D341Med (cell line): ENCODE measurements at regions not wholly inside any gene's neighbourhood (a gene's known extent, or its start where the extent isn't known, plus 50 kb on each side); places are given as distances from the start of the nearest gene placed in this dataset.

Experiments used
- DNase-seq: peaks from one replicate; pipeline ENCODE4 v3.0.0; 2012; ENCODE audit warnings: low spot score

DNA sequence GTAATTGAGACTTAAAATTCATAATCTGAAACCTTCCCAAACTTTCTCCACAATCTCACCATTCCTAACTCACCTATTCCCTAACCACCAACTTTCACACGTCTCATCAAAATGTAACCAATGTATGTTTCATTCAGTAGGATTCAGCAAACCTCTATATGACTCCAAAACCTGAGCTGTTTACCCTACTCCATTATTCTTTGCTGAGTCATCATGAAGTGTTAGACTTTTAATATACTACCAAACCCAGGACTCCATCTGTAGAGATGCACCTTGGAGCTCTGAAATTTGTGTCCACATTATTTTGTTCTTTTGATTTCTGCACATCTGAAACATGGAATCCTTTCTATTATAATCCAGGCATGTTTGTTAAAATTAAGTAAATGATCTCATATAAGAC is 727.0 kb upstream of the PIK3C3 start:
- no peak for DNase-seq

DNA sequence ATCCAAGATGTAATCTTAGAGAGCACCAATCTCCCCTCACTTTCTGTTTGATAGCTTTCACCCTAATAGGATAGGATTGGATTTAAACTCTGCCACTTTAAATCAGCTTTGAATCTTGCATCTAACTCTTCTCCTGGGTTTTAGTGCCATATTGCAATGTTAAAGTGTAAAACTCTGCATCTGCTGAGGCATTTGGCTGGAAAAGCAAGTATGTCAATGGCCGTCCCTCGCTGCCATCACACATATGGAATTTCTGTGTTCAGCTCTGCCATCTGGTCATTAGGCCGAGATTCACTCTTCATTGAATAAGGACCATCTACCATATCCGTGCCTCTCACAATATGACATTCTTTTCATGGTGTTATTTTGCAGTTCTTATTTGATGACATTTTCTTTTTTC is 728.1 kb upstream of the PIK3C3 start:
- DNase-seq: no peak

DNA sequence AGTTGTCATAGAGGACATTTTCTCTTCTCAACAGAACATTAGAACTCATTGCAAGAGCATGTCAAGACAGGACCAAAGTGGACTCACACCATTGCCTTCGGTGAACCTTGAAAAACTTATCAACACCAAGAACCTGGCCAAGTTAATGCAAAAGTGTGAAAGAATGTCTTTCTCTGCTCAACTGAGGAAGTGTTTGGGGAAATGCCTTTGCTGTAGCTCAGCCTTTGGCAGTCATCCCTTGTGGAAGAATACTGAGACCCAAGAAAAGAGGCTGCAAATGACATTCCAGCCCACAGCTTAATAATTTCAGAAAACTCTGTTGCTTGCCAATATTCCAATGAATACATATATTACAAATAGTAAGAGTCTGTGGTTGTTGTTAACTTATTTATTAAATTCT is 728.8 kb upstream of the PIK3C3 start:
- no peak for DNase-seq

DNA sequence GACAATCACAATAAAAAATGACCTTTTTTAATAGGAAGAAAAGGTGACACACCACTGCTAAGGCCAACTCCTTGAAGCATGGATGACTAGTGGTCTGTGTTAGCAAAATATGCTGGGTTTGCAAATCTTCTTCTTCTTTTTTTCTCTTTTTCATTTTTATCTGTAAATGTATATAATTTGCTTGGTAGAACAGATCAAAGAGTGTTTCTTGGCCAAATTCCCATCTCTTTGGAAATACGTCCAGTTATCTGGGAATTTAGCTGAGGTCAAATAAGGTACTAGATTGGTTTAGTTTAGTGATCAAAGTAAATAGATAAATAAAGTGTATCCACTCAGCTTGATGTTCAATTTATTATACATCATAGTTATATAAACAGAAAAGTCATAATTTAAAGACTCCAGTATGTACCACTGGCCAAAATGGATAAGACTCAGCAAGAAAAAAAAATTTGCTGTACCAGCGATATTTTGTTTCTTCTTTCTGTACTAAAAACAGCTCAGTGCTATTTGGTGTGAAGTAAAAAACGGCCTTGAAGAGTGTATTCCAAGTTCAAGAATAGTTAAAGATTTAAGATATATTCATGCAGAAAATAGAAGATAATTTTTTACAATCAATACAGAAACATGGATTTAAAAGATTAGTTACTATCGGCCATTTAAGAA is 738.6 kb upstream of the PIK3C3 start:
- no peak for DNase-seq

DNA sequence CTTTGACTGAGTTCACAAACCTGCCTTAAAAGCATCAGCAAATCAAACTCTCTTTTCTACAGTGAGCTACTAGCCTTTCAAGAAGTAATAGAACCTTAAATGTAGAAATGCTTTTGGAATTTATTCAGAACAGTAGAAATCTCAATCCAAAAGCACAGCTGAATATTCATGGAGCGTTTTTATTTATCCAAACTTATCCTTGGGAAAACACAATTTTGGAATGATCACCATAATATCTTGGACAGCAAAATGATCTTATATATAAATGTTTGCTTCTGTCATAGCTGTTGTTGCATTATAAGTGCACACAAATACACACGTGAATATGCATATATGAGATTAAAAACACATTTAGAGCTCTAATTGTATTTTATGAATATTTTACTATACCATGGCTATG is 747.3 kb upstream of the PIK3C3 start:
- DNase-seq: no peak

DNA sequence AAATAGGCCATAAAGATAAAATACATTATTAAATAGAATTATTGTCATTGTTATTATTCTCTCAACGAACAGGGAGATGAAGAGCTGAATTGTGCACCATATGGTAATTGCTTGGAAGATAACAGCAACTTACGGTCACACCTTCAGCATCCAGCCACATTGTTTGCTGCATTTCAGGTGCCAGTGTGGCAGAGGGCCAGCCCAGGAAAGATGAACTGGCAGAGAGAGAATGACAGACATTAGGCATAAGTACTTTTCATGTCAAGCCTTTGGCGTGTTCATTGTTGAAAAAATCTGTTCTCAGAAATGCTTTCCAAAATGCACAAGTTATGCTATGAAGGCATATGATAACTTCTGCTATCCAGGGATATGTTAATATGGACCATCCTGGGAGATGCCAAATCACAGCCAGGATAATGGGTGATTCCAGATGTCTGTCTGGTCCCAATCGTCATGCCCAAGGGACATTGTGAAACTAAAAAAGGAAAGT is 748.6 kb upstream of the PIK3C3 start:
- no peak for DNase-seq

DNA sequence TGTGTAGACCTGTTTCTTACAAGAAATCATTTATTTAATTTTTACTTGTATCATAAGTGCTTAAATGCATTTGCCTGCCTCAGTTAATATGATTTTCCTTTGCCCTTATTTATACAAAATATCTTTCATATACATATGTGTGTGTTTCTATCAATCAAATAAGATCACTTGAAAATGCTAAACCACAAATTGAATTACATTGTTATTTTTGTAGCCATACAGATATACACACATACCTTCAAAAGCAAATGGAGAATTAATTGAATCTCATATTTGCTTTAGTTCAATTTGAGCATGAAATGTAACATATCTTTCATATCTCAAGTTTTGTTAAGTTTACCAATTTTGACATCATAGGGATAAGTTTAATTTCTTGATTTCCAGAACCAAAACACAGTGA is 755.8 kb upstream of the PIK3C3 start:
- DNase-seq: no peak

DNA sequence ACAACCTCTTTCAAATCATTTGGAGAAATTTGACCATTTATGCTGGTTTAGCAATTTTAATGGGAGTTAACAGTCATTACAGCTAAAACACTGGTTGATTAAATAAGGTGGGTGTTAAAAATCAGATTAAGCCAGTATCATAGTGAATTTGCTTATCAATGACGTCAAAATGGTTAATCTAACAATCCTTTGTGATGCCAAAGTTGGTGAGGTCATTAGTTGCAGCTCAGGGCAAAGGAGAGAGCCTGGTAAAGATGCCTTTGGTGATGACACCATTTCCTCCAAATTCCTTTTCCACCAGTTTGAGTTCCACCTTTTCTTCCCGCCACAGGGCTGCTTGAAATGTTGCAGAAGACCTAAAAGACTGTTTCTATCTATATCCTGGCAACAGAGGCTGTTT is 757.1 kb upstream of the PIK3C3 start:
- no peak for DNase-seq

DNA sequence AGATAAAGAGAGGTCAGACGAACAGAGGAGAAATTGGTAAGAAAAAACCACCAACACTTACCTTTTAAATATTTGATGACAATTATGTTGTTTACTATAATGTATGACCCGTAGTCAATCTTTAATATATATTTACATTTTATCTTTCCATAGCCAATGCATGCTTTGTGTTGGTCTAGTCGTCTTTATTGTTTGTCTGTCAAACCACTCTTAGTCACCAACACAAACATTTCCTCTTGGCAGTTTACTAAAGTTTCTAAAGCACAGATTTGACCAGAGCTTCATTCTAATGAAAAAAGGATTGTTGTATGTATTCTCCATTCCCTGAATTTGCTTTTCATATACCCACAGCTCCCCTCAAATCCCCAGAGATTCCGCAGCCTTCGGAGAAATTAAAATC is 784.7 kb upstream of the PIK3C3 start:
- DNase-seq: no peak

DNA sequence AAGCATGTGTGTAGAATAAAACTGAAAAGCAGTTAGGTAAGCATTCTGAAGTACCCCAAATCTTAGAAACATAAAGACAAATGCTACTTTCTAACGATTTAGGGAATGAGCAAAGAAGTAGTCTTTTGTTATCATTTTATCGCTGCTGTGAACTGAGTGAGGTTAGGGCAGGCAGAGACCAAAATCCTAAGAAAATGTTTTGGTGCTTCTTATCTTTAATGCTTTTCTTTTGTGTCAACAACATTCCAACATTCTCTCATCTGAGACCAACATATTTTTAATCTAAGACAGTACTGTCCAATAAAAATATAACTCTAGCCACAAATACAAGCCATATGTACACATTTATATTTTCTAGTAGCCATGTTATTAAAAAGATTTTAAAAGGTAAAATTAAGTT is 789.4 kb upstream of the PIK3C3 start:
- DNase-seq: no peak

DNA sequence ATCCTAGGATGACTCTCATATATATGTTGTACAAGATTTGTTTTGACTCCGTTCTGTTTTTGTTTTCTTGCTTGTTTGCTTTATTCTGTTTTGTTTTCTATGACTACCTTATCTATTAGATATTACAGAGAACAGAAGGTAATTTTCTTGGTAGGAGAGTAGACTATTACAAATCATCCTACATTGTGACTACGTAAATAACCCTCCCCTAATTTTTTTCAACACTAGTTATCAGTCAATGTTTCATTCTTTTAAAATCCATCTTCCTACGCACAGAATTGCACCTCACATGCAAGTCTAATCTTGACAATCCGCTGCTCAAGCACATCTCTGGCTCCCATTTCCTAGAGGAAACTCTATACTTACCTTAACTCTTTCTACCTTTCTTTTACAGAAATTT is 792.3 kb upstream of the PIK3C3 start:
- no peak for DNase-seq

DNA sequence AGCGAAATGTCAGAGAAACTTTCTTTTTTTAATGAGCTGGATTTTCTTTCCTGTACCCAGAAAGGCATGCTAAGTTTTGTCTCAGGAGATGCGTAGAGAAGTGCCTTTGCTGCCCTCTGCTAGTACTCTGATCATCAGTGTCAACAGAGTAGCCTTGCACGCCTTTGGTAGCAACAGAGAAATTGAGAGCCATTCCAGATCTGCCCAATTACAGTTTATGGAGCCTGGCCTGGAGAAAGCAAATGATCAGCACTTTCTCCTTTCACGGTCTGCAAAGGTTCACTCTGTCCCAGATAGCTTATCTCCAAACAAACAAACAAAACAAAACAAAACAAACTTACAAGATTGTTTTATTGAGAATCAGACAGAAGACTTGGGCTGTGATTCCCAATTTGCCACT is 792.8 kb upstream of the PIK3C3 start:
- no peak for DNase-seq

DNA sequence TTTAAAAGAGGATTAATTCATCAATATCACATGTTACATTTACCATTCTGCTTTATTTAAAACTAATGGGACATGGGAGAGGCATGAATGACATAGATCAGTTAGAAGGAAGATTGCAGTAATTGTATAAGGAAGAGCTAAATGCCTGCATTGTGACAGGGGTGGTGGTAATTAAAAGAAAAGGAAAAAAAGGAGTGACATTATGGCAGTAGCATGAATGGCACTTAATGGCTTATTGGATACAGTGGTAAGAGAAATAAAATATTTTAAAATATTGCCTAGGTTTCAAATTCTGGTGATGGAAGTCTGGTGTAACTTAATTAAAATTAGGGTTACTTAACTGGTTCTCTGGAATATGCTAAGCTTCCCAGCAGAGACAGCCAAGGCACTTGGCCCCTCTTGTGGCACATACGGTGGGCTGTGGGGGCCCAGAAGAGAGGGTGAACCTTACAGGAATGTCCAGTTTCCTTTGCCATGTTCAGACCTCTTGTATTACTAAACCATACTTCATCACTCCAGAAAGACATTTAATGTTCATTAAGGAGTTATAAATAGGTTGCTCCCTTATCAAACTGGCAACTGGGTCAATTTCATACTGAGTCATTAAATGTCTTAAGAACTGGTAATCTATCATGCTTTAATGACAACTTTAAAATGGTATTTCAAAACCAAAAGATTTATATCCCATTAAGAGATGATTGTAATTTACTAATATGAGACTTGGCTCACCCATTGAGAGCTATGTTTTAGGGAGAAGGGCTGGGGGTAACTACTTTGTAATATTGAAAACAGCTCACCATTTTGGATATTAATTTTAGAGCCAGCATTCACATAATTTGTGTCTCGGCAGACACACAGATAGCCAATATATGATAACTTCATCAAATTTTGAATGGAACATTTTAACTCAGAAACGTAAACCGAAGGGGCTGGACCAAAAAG is 798.9 kb upstream of the PIK3C3 start:
- DNase-seq: no peak

DNA sequence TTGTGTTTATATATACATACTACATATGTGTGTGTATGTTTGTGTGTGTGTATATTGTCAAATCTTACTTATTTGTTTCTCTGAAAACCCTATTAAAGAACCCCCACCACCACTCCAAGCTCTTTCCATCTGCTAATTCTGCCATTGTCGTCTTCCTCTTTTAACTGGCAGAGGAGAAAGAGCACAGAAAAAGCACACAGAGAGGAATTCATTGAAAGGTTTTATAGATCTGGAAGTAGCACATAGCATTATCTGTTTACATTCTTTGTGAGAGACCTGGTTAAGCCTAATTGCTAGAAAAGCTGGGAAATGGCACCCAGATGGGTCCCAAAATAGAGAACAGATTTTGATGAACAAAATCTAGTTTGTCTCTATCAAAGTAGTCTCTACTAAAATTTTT is 800.0 kb upstream of the PIK3C3 start:
- DNase-seq: no peak

DNA sequence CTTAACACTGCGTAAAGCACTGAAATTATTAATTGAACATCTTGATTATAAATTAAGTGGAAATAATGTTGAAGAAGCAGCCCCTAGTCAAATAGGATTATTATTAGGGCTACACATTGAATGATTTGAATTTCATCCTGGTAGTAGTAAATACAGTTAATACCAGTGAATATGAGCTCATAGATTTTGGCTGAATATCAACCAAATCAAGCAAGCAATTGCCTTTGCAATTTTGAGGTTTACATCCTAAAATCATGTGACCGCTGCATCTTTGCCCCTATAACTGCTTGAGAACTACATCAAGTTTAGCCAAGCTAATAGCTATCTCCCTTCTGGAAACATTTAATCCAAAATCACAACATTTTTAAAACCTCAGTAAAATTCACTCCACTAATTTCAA is 801.2 kb upstream of the PIK3C3 start:
- no peak for DNase-seq

DNA sequence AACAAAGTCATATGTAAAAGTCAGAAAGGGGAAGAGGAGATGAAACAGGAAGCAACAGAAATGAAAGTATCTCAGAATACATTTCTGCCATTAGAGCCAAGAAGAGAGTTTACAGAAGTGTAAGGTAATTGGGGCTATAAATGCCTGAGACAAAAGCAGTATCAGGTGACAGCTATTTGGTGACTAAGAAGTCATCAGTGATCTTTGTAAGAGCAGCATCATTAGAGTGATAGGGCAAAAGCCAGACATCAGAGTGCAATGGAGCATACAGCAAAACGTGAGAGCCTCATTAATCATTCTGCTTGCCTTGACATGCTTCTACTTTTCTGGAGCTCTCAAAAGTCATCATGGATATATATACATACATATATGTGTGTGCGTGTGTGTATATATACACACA is 804.7 kb upstream of the PIK3C3 start:
- no peak for DNase-seq

DNA sequence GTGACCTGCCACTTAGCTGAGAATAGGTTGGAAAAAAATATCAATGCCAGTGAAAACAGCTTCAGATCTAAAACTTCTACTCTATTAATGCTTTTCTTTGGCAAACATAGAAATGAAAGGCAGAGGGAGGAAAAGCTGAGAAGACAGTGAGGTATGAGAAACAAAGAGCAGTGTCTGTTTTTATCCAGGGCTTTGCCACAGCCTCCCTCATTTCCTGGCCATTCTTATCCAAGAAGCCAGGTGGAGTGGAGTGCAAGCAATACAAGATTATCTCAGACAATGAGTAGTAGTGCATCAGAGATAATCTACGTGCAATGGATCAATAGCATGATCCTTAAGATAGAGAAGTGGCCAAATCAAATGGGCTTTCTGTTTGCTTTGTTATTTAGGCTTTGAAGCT is 808.7 kb upstream of the PIK3C3 start:
- DNase-seq: no peak

DNA sequence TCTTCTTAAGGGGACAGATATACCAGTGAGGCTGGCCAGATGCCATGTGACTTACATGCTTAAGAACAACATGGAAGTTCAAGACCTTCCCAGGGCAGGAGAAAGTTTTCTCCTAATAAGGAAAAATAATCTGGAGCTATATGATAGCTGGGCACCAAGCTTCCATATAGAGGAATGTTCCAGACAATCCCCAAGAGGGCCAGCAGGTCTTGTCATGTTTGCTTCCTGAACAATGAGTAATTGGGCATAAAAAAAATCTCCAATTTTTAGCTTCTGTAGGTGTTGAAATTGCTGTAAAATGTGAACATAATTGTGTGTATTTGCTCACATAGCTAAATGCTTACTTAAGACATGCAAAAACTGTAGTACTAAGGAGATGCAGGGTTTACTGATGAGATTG is 809.5 kb upstream of the PIK3C3 start:
- DNase-seq: no peak

DNA sequence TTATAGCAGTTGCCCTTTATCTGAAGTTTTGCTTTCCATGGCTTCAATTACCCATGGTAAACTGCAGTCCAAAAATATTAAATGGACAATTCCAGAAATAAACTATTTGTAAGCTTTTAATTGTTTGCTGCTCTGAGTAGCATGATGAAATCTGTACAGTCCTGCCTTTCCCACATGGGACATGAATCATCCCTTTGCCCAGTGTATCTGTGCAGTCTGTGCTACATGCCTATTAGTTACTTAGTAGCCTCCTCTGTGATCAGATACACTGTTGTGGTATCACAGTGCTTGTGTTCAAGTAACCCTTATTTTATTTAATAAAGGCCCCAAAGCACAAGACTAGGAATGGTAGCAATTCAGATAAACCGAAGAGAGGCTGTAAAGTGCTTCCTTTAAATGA is 810.6 kb upstream of the PIK3C3 start:
- no peak for DNase-seq

DNA sequence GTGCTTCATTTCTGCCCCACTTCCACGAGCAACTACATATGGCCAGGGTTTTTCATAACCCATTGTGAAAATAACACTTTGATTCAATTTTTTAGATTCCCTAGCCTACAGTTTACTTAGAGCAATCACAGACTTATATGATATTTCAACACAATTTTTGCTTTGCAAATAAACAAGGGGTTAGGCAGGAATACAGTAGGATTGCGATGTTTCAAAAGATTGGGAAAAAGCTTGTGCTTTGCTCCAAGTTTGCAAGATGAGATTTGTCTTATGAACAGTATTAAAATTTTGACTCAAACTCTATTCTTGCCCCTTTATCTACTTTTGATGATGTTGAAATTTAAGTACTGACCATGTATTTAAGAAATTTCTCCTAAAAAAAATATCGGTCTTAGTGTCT is 814.5 kb upstream of the PIK3C3 start:
- no peak for DNase-seq

DNA sequence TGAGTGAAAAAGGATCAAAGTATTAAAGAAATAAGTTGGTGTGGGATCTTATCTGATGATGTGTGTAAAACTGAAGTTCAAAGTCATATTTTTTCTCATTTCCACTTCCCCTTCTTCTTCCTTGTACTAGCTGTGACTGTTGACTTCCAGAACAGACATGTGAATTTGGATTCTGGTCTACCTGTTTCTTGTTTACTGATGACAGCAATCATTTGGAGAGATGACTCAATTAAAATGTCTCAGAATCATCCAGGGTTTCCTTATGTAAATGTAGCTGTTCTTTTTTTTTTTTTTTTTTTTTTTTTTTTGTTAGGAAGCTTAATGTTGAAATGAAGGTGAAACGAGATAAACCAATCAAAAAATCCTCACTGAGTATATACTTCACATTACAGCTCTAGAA is 819.9 kb upstream of the PIK3C3 start:
- no peak for DNase-seq

DNA sequence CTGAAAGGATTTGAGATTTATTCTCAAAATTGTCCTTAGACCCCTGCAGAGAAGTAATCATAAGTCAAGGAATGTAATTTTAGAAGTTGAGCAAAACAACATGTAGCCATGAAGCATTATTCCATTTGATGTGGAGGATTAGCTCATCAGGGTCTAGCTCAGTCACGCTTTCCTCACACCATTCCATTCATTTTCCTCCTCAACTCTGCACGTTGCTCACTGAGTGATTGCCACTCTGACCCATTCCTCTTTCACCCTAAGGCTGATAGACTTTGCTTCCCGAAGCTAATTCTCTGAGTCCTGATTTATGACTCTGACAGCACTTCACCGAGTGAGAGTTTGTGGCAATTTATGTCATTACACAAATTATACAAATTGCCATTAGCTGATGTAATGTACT is 820.6 kb upstream of the PIK3C3 start:
- no peak for DNase-seq

DNA sequence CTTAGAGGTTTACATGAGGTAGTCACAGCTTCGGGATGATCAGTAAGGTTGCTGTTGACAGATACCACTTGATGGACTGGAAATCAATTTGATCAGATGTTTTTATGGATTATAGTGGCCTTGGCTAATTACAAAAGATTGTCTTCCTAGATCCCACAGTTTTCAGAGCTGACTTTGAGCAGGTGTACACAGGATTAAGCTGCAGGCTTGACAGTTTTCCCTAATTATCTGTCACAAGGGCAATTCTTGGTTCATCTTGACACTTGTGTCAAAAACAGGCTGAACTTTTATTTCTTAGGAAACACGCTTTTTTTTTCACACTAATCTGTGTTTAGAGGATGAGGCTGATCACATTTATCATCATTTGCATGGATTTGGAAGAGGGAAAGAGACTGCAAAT is 824.0 kb upstream of the PIK3C3 start:
- no peak for DNase-seq

DNA sequence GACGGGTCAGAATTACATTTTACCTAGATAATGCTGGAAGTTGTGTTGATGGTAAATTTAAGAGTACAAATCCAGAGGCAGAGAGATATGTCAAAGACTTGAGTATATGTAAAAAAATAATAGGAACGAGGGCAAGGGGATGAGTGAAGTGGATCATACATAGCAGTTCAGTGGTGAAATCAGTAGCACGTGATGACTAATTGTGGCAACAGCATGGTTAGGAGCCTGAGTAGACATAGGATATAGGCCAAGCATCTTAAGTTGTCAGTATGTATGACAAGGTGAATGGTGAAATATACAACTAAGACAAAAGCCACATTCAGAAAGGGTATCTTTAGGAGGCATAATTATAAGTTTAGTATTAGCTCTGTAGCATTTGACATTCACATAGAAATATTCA is 826.5 kb upstream of the PIK3C3 start:
- DNase-seq: no peak
